ENCODE measurements at regions not wholly inside any gene's neighbourhood (a gene's known extent, or its start where the extent isn't known, plus 50 kb on each side); places are given as distances from the start of the nearest gene placed in this dataset.

DNA sequence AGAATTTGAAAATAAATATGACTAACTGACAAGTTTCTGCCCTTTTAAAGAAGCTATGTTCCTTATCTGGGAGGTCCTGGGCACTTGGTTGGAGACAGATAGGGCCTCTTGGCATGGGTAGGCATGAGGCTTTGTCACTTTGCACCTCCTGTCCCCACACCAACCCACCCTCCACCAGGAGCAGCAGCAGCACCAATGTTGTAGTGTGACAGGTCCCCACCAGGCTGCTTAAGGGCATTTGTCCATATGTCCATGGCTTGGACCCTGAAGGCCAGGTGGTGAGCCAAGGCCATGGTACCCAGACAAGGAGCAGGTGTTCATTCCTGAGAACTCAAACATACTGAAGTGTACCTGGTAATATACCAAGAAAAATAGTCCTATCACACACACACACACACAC is 629.1 kb downstream of the ACTR3B start:
- Histone ChIP-seq H3K79me2 (ENCODE audit: insufficient read depth, low read depth, low read length) (no peaks in the 10 kb centered on the region), H3K9me2 (ENCODE audit: insufficient read depth, low read length) (no peaks in the 10 kb centered on the region), H3K9me3 (ENCODE audit: low read length) (0 out of 2 replicates have a peak, but pooled peaks cover 5% of the 10 kb centered on the region), H3K4me3 (ENCODE audit: low read depth, low read length, poor library complexity, severe bottlenecking) (no peak overlapping the region), H4K20me1 (ENCODE audit: insufficient read depth, low read length) (no peaks in the 10 kb centered on the region), H3K4me2 (ENCODE audit: low read length) (no peak overlapping the region), H3K27ac (ENCODE audit: low read depth, low read length, poor library complexity, severe bottlenecking) (no peak overlapping the region), H3K4me1 (ENCODE audit: insufficient read depth, low read length, poor library complexity, severe bottlenecking) (no peaks in the 10 kb centered on the region), H2AFZ (ENCODE audit: low read length) (no peak overlapping the region), H3K36me3 (ENCODE audit: insufficient read depth, low read length) (no peaks in the 10 kb centered on the region)
- TF ChIP-seq EZH2phosphoT487 (IDR thresholded peaks at IDR 0.05; ENCODE audit: borderline replicate concordance, low read depth, low read length): no peak
- TF ChIP-seq, protein P1, sequence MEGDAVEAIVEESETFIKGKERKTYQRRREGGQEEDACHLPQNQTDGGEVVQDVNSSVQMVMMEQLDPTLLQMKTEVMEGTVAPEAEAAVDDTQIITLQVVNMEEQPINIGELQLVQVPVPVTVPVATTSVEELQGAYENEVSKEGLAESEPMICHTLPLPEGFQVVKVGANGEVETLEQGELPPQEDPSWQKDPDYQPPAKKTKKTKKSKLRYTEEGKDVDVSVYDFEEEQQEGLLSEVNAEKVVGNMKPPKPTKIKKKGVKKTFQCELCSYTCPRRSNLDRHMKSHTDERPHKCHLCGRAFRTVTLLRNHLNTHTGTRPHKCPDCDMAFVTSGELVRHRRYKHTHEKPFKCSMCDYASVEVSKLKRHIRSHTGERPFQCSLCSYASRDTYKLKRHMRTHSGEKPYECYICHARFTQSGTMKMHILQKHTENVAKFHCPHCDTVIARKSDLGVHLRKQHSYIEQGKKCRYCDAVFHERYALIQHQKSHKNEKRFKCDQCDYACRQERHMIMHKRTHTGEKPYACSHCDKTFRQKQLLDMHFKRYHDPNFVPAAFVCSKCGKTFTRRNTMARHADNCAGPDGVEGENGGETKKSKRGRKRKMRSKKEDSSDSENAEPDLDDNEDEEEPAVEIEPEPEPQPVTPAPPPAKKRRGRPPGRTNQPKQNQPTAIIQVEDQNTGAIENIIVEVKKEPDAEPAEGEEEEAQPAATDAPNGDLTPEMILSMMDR (conservative IDR thresholded peaks at IDR 0.05; ENCODE audit: low read length): no peak
- intact Hi-C loops (cut with micrococcal nuclease; ENCODE audit: unreplicated experiment): no loop called here
- POLR2A ChIA-PET: no interaction called here
- CTCF ChIA-PET (ENCODE audit: unreplicated experiment): no interaction called here
- no peak for DNase-seq (ENCODE audit: low spot score)
- BruUV-seq (replicated peaks): no TSS peak

DNA sequence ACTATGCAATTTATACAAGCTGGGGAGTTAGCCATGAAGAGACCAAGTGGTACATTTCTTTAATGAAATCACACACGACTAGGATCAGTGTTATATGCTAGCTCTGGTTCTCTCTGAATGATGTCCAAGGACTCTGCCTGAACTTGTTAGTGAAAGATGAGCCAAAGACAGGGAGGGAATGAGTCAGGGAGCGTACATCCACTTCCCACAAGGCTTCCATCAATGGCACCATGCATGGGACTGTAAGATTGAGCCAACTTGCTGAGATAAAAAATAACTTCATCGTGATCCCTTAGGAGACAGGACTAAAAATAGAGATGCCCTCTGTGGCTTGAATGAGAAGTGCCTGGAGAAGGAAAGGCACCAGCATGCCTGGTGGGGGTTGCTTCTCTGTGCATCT is 629.7 kb downstream of the ACTR3B start:
- TF ChIP-seq EZH2phosphoT487 (IDR thresholded peaks at IDR 0.05; ENCODE audit: borderline replicate concordance, low read depth, low read length): no peak
- TF ChIP-seq, protein P1 (conservative IDR thresholded peaks at IDR 0.05; ENCODE audit: low read length): no peak
- H3K9me3 ChIP-seq (ENCODE audit: low read length): peaks cover 10% of the 10 kb centered on the region; the same call in 1 of the 2 replicates
- no peaks in the 10 kb centered on the region for H3K9me2 ChIP-seq (ENCODE audit: insufficient read depth, low read length)
- intact Hi-C loops (cut with micrococcal nuclease; ENCODE audit: unreplicated experiment): no loop called here
- no peaks in the 10 kb centered on the region for H3K36me3 ChIP-seq (ENCODE audit: insufficient read depth, low read length)
- H3K4me3 ChIP-seq (ENCODE audit: low read depth, low read length, poor library complexity, severe bottlenecking): no peak overlapping the region
- H3K4me1 ChIP-seq (ENCODE audit: insufficient read depth, low read length, poor library complexity, severe bottlenecking): no peaks in the 10 kb centered on the region
- no peak for DNase-seq (ENCODE audit: low spot score)
- CTCF ChIA-PET (ENCODE audit: unreplicated experiment): no interaction called here
- no peaks in the 10 kb centered on the region for H4K20me1 ChIP-seq (ENCODE audit: insufficient read depth, low read length)
- H3K79me2 ChIP-seq (ENCODE audit: insufficient read depth, low read depth, low read length): no peaks in the 10 kb centered on the region
- no peak overlapping the region for H2AFZ ChIP-seq (ENCODE audit: low read length)
- POLR2A ChIA-PET: no interaction called here
- no TSS peak for BruUV-seq (replicated peaks)
- H3K4me2 ChIP-seq (ENCODE audit: low read length): no peak overlapping the region
- no peak overlapping the region for H3K27ac ChIP-seq (ENCODE audit: low read depth, low read length, poor library complexity, severe bottlenecking)

DNA sequence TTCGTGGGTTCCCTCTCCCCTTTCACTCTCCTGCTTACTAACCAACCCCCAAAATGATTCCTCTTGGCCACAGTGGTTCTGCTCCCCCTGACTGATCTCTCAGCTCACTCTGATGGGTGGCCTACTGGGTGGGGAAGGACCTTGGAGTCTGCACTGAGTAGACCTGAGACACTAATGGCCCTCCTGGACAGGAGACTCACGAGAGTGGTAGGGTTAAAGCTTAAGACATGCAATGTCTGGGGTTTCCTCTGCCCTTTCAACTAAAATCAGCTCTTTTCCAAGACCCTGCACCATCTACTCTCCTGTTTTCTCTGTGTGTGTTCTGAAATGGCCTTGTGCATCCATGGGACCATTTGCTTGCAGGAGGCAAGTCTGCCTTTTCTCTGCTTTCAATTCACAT is 631.4 kb downstream of the ACTR3B start:
- POLR2A ChIA-PET: no interaction called here
- no peaks in the 10 kb centered on the region for H3K9me2 ChIP-seq (ENCODE audit: insufficient read depth, low read length)
- H3K4me3 ChIP-seq (ENCODE audit: low read depth, low read length, poor library complexity, severe bottlenecking): no peak overlapping the region
- H3K79me2 ChIP-seq (ENCODE audit: insufficient read depth, low read depth, low read length): no peaks in the 10 kb centered on the region
- no TSS peak for BruUV-seq (replicated peaks)
- no peak overlapping the region for H3K27ac ChIP-seq (ENCODE audit: low read depth, low read length, poor library complexity, severe bottlenecking)
- peaks cover 10% of the 10 kb centered on the region; the same call in 1 of the 2 replicates for H3K9me3 ChIP-seq (ENCODE audit: low read length)
- H3K4me2 ChIP-seq (ENCODE audit: low read length): no peak overlapping the region
- TF ChIP-seq, protein P1 (conservative IDR thresholded peaks at IDR 0.05; ENCODE audit: low read length): no peak
- TF ChIP-seq EZH2phosphoT487 (IDR thresholded peaks at IDR 0.05; ENCODE audit: borderline replicate concordance, low read depth, low read length): no peak
- no peaks in the 10 kb centered on the region for H4K20me1 ChIP-seq (ENCODE audit: insufficient read depth, low read length)
- DNase-seq (ENCODE audit: low spot score): no peak
- no peaks in the 10 kb centered on the region for H3K4me1 ChIP-seq (ENCODE audit: insufficient read depth, low read length, poor library complexity, severe bottlenecking)
- CTCF ChIA-PET (ENCODE audit: unreplicated experiment): no interaction called here
- H3K36me3 ChIP-seq (ENCODE audit: insufficient read depth, low read length): no peaks in the 10 kb centered on the region
- no peak overlapping the region for H2AFZ ChIP-seq (ENCODE audit: low read length)
- intact Hi-C loops (cut with micrococcal nuclease; ENCODE audit: unreplicated experiment): no loop called here
